ENCODE measurements at regions not wholly inside any gene's neighbourhood (a gene's known extent, or its start where the extent isn't known, plus 50 kb on each side); places are given as distances from the start of the nearest gene placed in this dataset.
"Not testable (repeated sequence)": the region's sequence is repeated elsewhere in the genome, so short reads cannot be mapped to it uniquely, and the experiment has no call there.

- no peak for DNase-seq
These were observed 1025.9 kb upstream of the NOVA1 start for GRCh38 chr14:27623782-27624181.

GRCh38 chr14:27634056-27634970, 1036.5 kb upstream of the NOVA1 start:
- DNase-seq, result no peak

GRCh38 chr14:27640688-27641087, 1042.9 kb upstream of the NOVA1 start:
- DNase-seq, result not testable (repeated sequence)

GRCh38 chr14:27642251-27642866, 1044.5 kb upstream of the NOVA1 start:
- no peak for DNase-seq

GRCh38 chr14:27660683-27661082, 1062.8 kb upstream of the NOVA1 start:
- DNase-seq, result no peak

- no peak for DNase-seq
These were observed 1070.7 kb upstream of the NOVA1 start for GRCh38 chr14:27668531-27668930.

- DNase-seq, result peak; percentile 13
These were observed 1074.2 kb upstream of the NOVA1 start for GRCh38 chr14:27672047-27672446.

GRCh38 chr14:27672811-27673737, 1075.2 kb upstream of the NOVA1 start:
- DNase-seq, result not testable (repeated sequence)

- no peak for DNase-seq
These were observed 1080.5 kb upstream of the FOXG1 start for GRCh38 chr14:27686137-27686536.

GRCh38 chr14:27688841-27689444, 1077.6 kb upstream of the FOXG1 start:
- DNase-seq, result no peak

GRCh38 chr14:27712364-27712763, 1054.2 kb upstream of the FOXG1 start:
- DNase-seq, result no peak

- DNase-seq, result no peak
These were observed 1051.0 kb upstream of the FOXG1 start for GRCh38 chr14:27715561-27715960.

GRCh38 chr14:27721760-27722159, 1044.8 kb upstream of the FOXG1 start:
- no peak for DNase-seq

- no peak for DNase-seq
These were observed 1041.1 kb upstream of the FOXG1 start for GRCh38 chr14:27725482-27725881.

- DNase-seq, result peak; percentile 33
These were observed 1039.3 kb upstream of the FOXG1 start for GRCh38 chr14:27727251-27727770.

- DNase-seq, result no peak
These were observed 1036.4 kb upstream of the FOXG1 start for GRCh38 chr14:27730204-27730603.

GRCh38 chr14:27739657-27740156, 1026.9 kb upstream of the FOXG1 start:
- no peak for DNase-seq

- no peak for DNase-seq
These were observed 1016.5 kb upstream of the FOXG1 start for GRCh38 chr14:27750114-27750513.

- DNase-seq, result not testable (repeated sequence)
These were observed 1008.9 kb upstream of the FOXG1 start for GRCh38 chr14:27757642-27758041.

- DNase-seq, result not testable (repeated sequence)
These were observed 1006.2 kb upstream of the FOXG1 start for GRCh38 chr14:27760367-27760766.

Measured in left kidney (tissue), 1 donor.